ENCODE measurements at regions not wholly inside any gene's neighbourhood (a gene's known extent, or its start where the extent isn't known, plus 50 kb on each side); places are given as distances from the start of the nearest gene placed in this dataset.

DNA sequence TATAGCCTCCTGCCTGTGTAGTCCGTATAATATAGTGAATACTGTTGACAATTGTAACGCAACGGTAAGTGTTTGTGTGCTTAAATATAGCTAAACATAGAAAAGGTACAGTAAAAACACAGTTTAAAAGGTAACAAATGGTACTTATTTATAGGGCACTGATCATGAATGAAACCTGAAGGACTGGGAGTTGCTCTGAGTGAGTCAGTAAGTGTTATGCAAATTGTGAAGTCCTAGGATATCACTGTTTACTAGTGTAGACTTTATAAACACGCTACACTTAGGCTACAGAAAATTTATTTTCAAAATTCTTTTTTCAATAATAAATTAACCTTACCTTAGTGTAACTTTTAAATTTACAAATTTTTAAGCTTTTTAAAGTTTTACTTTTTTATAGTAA, 1090.1 kb downstream of the CDH9 start:
- H4K20me1 ChIP-seq (ENCODE audit: control insufficient read depth, insufficient read depth, low read depth, low read length), result no peaks in the 10 kb centered on the region
- H3K27me3 ChIP-seq (ENCODE audit: control insufficient read depth, low read length), result no peaks in the 10 kb centered on the region
- H3K4me2 ChIP-seq (ENCODE audit: low read length), result no peak overlapping the region
- no peaks in the 10 kb centered on the region for H3K79me2 ChIP-seq (ENCODE audit: control insufficient read depth, low read length)
- no peaks in the 10 kb centered on the region for H3K36me3 ChIP-seq (ENCODE audit: control insufficient read depth, low read length)
- no peak overlapping the region for H3K27ac ChIP-seq (ENCODE audit: low read depth, low read length)
- no peaks in the 10 kb centered on the region for H3F3A ChIP-seq (ENCODE audit: control insufficient read depth, insufficient read depth)
- H3K4me1 ChIP-seq (ENCODE audit: control insufficient read depth, low read length), result no peaks in the 10 kb centered on the region; the same call in 1 of the 2 replicates
- no peaks in the 10 kb centered on the region for H3K9me2 ChIP-seq (replicated peaks; ENCODE audit: control insufficient read depth, low read length)
- H3K9me3 ChIP-seq (ENCODE audit: control insufficient read depth, insufficient read depth, low read length), result no peaks in the 10 kb centered on the region
- TF ChIP-seq, protein P1, sequence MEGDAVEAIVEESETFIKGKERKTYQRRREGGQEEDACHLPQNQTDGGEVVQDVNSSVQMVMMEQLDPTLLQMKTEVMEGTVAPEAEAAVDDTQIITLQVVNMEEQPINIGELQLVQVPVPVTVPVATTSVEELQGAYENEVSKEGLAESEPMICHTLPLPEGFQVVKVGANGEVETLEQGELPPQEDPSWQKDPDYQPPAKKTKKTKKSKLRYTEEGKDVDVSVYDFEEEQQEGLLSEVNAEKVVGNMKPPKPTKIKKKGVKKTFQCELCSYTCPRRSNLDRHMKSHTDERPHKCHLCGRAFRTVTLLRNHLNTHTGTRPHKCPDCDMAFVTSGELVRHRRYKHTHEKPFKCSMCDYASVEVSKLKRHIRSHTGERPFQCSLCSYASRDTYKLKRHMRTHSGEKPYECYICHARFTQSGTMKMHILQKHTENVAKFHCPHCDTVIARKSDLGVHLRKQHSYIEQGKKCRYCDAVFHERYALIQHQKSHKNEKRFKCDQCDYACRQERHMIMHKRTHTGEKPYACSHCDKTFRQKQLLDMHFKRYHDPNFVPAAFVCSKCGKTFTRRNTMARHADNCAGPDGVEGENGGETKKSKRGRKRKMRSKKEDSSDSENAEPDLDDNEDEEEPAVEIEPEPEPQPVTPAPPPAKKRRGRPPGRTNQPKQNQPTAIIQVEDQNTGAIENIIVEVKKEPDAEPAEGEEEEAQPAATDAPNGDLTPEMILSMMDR (IDR thresholded peaks at IDR 0.05; ENCODE audit: low read depth, low read length, poor library complexity, severe bottlenecking), result no peak
- TF ChIP-seq EZH2phosphoT487 (IDR thresholded peaks at IDR 0.05; ENCODE audit: borderline replicate concordance, low read length), result no peak
- H3K4me3 ChIP-seq (ENCODE audit: low read length), result no peak overlapping the region

DNA sequence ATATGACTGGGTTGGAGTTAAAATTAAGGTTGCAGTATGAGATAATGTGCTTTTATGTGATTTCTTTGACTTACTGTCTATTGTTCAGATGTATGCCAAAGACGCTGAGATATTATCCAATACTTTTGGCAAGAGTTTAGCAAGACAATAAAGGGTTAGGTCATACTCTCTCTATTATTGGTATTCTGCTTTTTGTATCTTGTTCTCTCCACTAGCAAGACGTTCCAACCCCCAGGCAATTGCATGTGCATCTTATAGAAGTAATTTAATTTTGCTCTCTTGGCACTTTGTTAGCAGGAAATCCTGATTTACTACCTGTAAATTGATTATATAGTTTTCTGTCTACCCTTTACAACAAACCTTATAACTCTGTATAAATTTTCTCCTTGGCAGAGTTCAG, 1093.6 kb downstream of the CDH9 start:
- no peaks in the 10 kb centered on the region for H3F3A ChIP-seq (ENCODE audit: control insufficient read depth, insufficient read depth)
- no peak overlapping the region for H3K27ac ChIP-seq (ENCODE audit: low read depth, low read length)
- no peak overlapping the region for H3K4me3 ChIP-seq (ENCODE audit: low read length)
- TF ChIP-seq EZH2phosphoT487 (IDR thresholded peaks at IDR 0.05; ENCODE audit: borderline replicate concordance, low read length), result no peak
- TF ChIP-seq, protein P1 (IDR thresholded peaks at IDR 0.05; ENCODE audit: low read depth, low read length, poor library complexity, severe bottlenecking), result no peak
- H4K20me1 ChIP-seq (ENCODE audit: control insufficient read depth, insufficient read depth, low read depth, low read length), result no peaks in the 10 kb centered on the region
- no peaks in the 10 kb centered on the region for H3K9me3 ChIP-seq (ENCODE audit: control insufficient read depth, insufficient read depth, low read length)
- H3K9me2 ChIP-seq (replicated peaks; ENCODE audit: control insufficient read depth, low read length), result no peaks in the 10 kb centered on the region; the same call in 1 of the 2 replicates
- H3K4me1 ChIP-seq (ENCODE audit: control insufficient read depth, low read length), result no peaks in the 10 kb centered on the region
- no peak overlapping the region for H3K4me2 ChIP-seq (ENCODE audit: low read length)
- no peaks in the 10 kb centered on the region for H3K36me3 ChIP-seq (ENCODE audit: control insufficient read depth, low read length)
- no peaks in the 10 kb centered on the region for H3K79me2 ChIP-seq (ENCODE audit: control insufficient read depth, low read length)
- no peaks in the 10 kb centered on the region for H3K27me3 ChIP-seq (ENCODE audit: control insufficient read depth, low read length)

DNA sequence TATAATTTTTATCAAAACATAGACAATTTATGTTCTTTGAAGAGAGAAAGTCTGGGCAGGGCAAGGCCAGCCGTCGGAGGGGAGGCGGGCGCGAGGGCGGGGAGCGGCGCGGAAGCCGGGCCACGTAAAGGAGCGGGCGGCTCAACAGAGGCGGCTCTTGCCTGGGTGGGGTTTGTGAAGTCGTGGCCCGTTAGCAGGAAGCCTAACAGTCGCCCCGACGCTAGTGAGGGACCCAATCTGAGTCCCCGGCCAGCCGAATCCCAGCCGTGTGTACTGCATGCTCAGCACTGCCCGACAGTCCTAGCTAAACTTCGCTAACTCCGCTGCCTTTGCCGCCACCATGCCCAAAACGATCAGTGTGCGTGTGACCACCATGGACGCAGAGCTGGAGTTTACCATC, 1129.2 kb downstream of the CDH9 start:
- Histone ChIP-seq H3K4me2 (ENCODE audit: low read length) (no peak overlapping the region), H3K9me2 (replicated peaks; ENCODE audit: control insufficient read depth, low read length) (no peaks in the 10 kb centered on the region), H3K4me3 (ENCODE audit: low read length) (no peak overlapping the region), H3K9me3 (ENCODE audit: control insufficient read depth, insufficient read depth, low read length) (no peaks in the 10 kb centered on the region), H3K27me3 (ENCODE audit: control insufficient read depth, low read length) (no peaks in the 10 kb centered on the region), H3F3A (ENCODE audit: control insufficient read depth, insufficient read depth) (no peaks in the 10 kb centered on the region), H3K27ac (ENCODE audit: low read depth, low read length) (no peak overlapping the region), H4K20me1 (ENCODE audit: control insufficient read depth, insufficient read depth, low read depth, low read length) (no peaks in the 10 kb centered on the region), H3K36me3 (ENCODE audit: control insufficient read depth, low read length) (no peaks in the 10 kb centered on the region), H3K79me2 (ENCODE audit: control insufficient read depth, low read length) (no peaks in the 10 kb centered on the region), H3K4me1 (ENCODE audit: control insufficient read depth, low read length) (no peaks in the 10 kb centered on the region)
- TF ChIP-seq, protein P1 (IDR thresholded peaks at IDR 0.05; ENCODE audit: low read depth, low read length, poor library complexity, severe bottlenecking), result no peak

DNA sequence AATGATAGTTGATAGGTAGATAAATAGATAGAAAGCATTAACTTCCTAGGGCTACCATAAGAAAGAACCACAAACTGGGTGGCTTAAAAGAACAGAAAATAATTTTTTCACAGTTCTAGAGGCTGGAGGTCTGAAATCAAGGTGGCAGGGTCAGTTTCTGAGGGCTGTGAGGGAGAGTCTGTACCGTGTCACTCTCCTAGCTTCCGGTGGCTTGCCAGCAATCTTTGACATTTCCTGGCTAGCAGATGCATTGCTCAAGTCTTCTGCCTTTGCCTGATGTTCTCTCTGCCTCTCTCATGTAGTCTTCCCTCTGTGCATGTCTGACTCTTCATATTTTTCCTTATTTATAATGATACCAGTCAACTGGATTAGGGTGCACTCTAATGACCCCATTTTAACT, 1132.7 kb downstream of the CDH9 start:
- no peak for TF ChIP-seq EZH2phosphoT487 (IDR thresholded peaks at IDR 0.05; ENCODE audit: borderline replicate concordance, low read length)
- TF ChIP-seq, protein P1 (IDR thresholded peaks at IDR 0.05; ENCODE audit: low read depth, low read length, poor library complexity, severe bottlenecking), result no peak
- H3K9me3 ChIP-seq (ENCODE audit: control insufficient read depth, insufficient read depth, low read length), result no peaks in the 10 kb centered on the region
- H3K9me2 ChIP-seq (replicated peaks; ENCODE audit: control insufficient read depth, low read length), result no peaks in the 10 kb centered on the region
- H4K20me1 ChIP-seq (ENCODE audit: control insufficient read depth, insufficient read depth, low read depth, low read length), result no peaks in the 10 kb centered on the region
- H3K27me3 ChIP-seq (ENCODE audit: control insufficient read depth, low read length), result no peaks in the 10 kb centered on the region
- H3K4me1 ChIP-seq (ENCODE audit: control insufficient read depth, low read length), result no peaks in the 10 kb centered on the region
- no peaks in the 10 kb centered on the region for H3K36me3 ChIP-seq (ENCODE audit: control insufficient read depth, low read length)
- H3K27ac ChIP-seq (ENCODE audit: low read depth, low read length), result no peak overlapping the region
- H3K4me3 ChIP-seq (ENCODE audit: low read length), result no peak overlapping the region
- H3K79me2 ChIP-seq (ENCODE audit: control insufficient read depth, low read length), result no peaks in the 10 kb centered on the region
- no peak overlapping the region for H3K4me2 ChIP-seq (ENCODE audit: low read length)
- H3F3A ChIP-seq (ENCODE audit: control insufficient read depth, insufficient read depth), result no peaks in the 10 kb centered on the region

Measured in DOHH2 (cell line).